ENCODE measurements at regions not wholly inside any gene's neighbourhood (a gene's known extent, or its start where the extent isn't known, plus 50 kb on each side); places are given as distances from the start of the nearest gene placed in this dataset.

- TF ChIP-seq TAF1 (IDR thresholded peaks at IDR 0.05; ENCODE audit: borderline replicate concordance, low read depth, low read length) (no peak), POLR2A (IDR thresholded peaks at IDR 0.05; ENCODE audit: low read depth, low read length) (no peak)
These were observed 678.6 kb downstream of the IQCM start for GRCh38 chr4:149136951-149137620.
